Natural killer cell (primary cell): ENCODE measurements at regions not wholly inside any gene's neighbourhood (a gene's known extent, or its start where the extent isn't known, plus 50 kb on each side); places are given as distances from the start of the nearest gene placed in this dataset.

ENCODE experiments used
- ATAC-seq, 3 donors: fragments of 150-1000 bp in 2 of 3; fragments of 200-7000 bp in 1 of 3; cut with Tn5 transposase; 1 replicate in 1 of 3; 2 replicates in 2 of 3; pipeline ENCODE4 v1.10.0; 2021; ENCODE audit warnings: mild to moderate bottlenecking in 2 of 3, moderate library complexity in 2 of 3
- DNase-seq, 2 donors: peaks; one replicate each; pipeline versions ENCODE4 v3.0.0 to v3.0.0-alpha.2; 2013 to 2021; ENCODE audit warnings: mixed read lengths in 1 of 2
- H3K27ac ChIP-seq: one replicate; pipeline ENCODE4 v1.5.1; 2013; ENCODE audit warnings: mild to moderate bottlenecking, low read length
- H3K27me3 ChIP-seq: one replicate; pipeline ENCODE4 v1.6.1; 2013; ENCODE audit warnings: low read length; ENCODE audit not compliant: control insufficient read depth, insufficient read depth
- H3K36me3 ChIP-seq: one replicate; pipeline ENCODE4 v1.6.1; 2013; ENCODE audit warnings: low read length; ENCODE audit not compliant: control insufficient read depth, insufficient read depth
- H3K4me1 ChIP-seq: one replicate; pipeline ENCODE4 v1.6.1; 2013; ENCODE audit warnings: low read length; ENCODE audit not compliant: control insufficient read depth, insufficient read depth
- H3K4me3 ChIP-seq: one replicate; pipeline ENCODE4 v1.5.1; 2013; ENCODE audit warnings: low read length
- H3K9me3 ChIP-seq: one replicate; pipeline ENCODE4 v1.6.1; 2013; ENCODE audit warnings: low read length; ENCODE audit not compliant: control insufficient read depth, insufficient read depth
- H3K27ac Mint-ChIP-seq, 2 donors: one replicate each; pipeline ENCODE4 v1.8.0; 2022; ENCODE audit warnings: mild to moderate bottlenecking in 2 of 2, mixed read lengths in 2 of 2, moderate library complexity in 1 of 2
- H3K27me3 Mint-ChIP-seq, 2 donors: one replicate each; pipeline ENCODE4 v1.8.0; 2022; ENCODE audit warnings: low read depth in 2 of 2, mixed read lengths in 2 of 2
- H3K36me3 Mint-ChIP-seq: one replicate; pipeline ENCODE4 v1.8.0; 2022; ENCODE audit warnings: mixed read lengths
- H3K4me1 Mint-ChIP-seq, 2 donors: one replicate each; pipeline ENCODE4 v1.8.0; 2022; ENCODE audit warnings: mixed read lengths in 2 of 2
- H3K4me3 Mint-ChIP-seq: one replicate; pipeline ENCODE4 v1.8.0; 2022; ENCODE audit warnings: mild to moderate bottlenecking, moderate library complexity, mixed read lengths
- H3K9me3 Mint-ChIP-seq, 2 donors: one replicate each; pipeline ENCODE4 v1.8.0; 2022; ENCODE audit warnings: mixed read lengths in 2 of 2
- CTCF ChIP-seq: fragments of 200-600 bp; IDR thresholded peaks from one replicate; pipeline ENCODE4 v1.8.0; 2022; ENCODE audit warnings: antibody characterized with exemption
- WGBS: methylation state at CpG from one replicate; pipeline ENCODE4 v1.1.7; 2013; ENCODE audit warnings: missing lambda C conversion rate; ENCODE audit not compliant: insufficient coverage; 5-methylcytosine and 5-hydroxymethylcytosine counted together
- intact Hi-C: fragments of 100-400 bp; cut with micrococcal nuclease; formaldehyde crosslinking; loops from one replicate; pipeline ENCODE4 v1.14.2; 2022

DNA sequence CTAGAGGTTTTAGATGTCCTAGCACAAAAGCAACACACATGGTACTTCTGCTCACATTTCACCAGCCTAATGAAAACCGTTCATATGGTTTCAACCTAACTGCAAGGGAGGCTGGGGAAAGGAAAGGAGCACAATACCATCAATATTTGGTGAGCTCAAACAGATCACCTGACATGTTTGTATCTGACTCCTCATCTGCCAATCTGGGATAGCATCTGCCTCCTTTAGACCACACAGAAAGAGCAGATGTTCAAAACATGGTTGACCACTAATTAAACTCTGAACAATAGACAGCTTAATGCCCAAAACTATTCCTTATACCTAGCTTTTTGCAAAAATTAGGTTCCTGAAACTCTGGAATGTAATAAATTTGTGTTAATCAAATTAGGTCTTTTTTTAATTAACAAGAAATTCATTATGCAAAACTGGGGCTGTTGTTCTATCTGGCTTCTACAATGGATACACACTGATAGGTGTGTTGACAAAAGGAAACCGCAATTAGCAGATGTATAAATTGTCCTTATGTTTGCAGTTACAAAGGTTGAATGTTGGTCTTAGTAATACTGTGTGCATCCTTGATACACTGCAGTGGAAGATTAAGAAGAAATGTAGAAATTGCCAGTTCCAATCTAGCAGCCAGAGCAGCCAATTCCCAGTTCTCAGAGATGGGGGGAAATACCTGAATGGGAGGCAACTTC lies 89.3 kb downstream of the DUSP6 start:
- no peak overlapping the region for H3K4me3 Mint-ChIP-seq
- H3K9me3 Mint-ChIP-seq: peaks cover 0 to 2% of the 10 kb centered on the region in 2 donors
- peaks cover 8 to 13% of the 10 kb centered on the region in 2 donors for H3K4me1 Mint-ChIP-seq
- no peaks in the 10 kb centered on the region for H3K27me3 Mint-ChIP-seq
- H3K4me1 ChIP-seq: no peaks in the 10 kb centered on the region
- no peaks in the 10 kb centered on the region for H3K9me3 ChIP-seq
- H3K27ac ChIP-seq: no peak overlapping the region
- no peaks in the 10 kb centered on the region for H3K36me3 Mint-ChIP-seq
- intact Hi-C loops: no loop called here
- DNase-seq (no peak), ATAC-seq (no peak)
- no peak for TF ChIP-seq CTCF
- H3K4me3 ChIP-seq: no peak overlapping the region
- H3K27ac Mint-ChIP-seq: no peak overlapping the region
- 89% methylated on average over 2 of the region's 2 CpGs for WGBS
- H3K27me3 ChIP-seq: no peaks in the 10 kb centered on the region
- H3K36me3 ChIP-seq: no peaks in the 10 kb centered on the region

GRCh38 chr12:89261982-89262381 lies 90.3 kb downstream of the DUSP6 start:
- WGBS: 41% methylated on average over 3 of the region's 4 CpGs
- no peaks in the 10 kb centered on the region for H3K27me3 ChIP-seq
- Mint-ChIP-seq H3K36me3 (no peaks in the 10 kb centered on the region), H3K4me1 (peaks cover 15 to 23% of the 10 kb centered on the region in 2 donors), H3K27ac (no peak overlapping the region), H3K4me3 (no peak overlapping the region), H3K9me3 (peaks cover 0 to 3% of the 10 kb centered on the region in 2 donors), H3K27me3 (no peaks in the 10 kb centered on the region)
- no peaks in the 10 kb centered on the region for H3K4me1 ChIP-seq
- H3K36me3 ChIP-seq: no peaks in the 10 kb centered on the region
- H3K9me3 ChIP-seq: no peaks in the 10 kb centered on the region
- H3K27ac ChIP-seq: no peak overlapping the region
- no peak for TF ChIP-seq CTCF
- H3K4me3 ChIP-seq: no peak overlapping the region
- DNase-seq (no peak), ATAC-seq (peak in 1 of 3 donors; percentile 30)
- intact Hi-C loops: no loop called here

DNA sequence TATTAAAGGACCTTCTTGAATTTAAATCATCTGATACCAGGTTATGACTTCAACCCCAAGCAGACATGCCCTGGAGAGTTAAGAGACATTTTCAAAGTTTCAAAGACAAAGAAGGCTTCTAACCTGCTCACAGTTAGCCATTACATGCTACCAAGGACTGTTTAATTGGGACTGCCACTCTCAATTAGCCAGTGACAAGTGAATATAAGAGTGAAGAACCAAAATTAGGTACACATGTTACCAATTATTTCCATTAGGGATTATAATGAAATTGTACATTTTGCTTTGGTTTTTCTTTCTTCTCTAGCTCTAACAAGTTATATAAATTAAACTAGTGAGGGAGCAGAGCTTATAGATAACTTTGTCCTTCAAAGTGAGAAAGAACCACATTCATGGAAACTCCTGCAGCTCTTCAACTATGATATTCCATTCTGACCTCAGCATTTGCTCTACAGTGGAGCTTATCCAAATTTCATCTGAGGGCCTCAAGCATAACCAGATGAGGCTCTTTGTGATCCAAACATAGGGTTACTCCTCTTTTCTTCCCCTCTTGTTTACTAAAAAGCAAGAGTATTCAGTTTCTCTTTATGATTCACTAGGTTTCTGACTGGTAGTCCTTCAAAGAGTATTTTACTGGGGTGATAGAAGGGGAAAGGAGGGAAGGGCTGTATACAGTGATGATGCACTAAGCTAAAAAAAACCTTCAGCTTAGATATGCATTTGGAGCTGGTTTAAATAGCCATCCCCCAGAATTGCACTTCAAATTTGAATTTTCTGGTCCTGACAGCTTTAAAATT lies 91.3 kb downstream of the DUSP6 start:
- ATAC-seq (no peak), DNase-seq (no peak)
- no peaks in the 10 kb centered on the region for H3K36me3 ChIP-seq
- peaks cover 15 to 23% of the 10 kb centered on the region in 2 donors for H3K4me1 Mint-ChIP-seq
- H3K9me3 Mint-ChIP-seq: peaks cover 0 to 3% of the 10 kb centered on the region in 2 donors
- no peak overlapping the region for H3K4me3 Mint-ChIP-seq
- no peak for TF ChIP-seq CTCF
- H3K27me3 Mint-ChIP-seq: no peaks in the 10 kb centered on the region
- no peaks in the 10 kb centered on the region for H3K27me3 ChIP-seq
- no peaks in the 10 kb centered on the region for H3K9me3 ChIP-seq
- no peaks in the 10 kb centered on the region for H3K36me3 Mint-ChIP-seq
- H3K27ac Mint-ChIP-seq: no peak overlapping the region
- H3K4me3 ChIP-seq: no peak overlapping the region
- intact Hi-C loops: no loop called here
- no peak overlapping the region for H3K27ac ChIP-seq
- no peaks in the 10 kb centered on the region for H3K4me1 ChIP-seq
